HCT116 (cell line): ENCODE measurements at regions not wholly inside any gene's neighbourhood (a gene's known extent, or its start where the extent isn't known, plus 50 kb on each side); places are given as distances from the start of the nearest gene placed in this dataset.

ENCODE experiments used
- ATAC-seq: fragments of 200-7000 bp; cut with Tn5 transposase; 2 replicates; pipeline ENCODE4 v1.9.1; 2020; ENCODE audit warnings: mild to moderate bottlenecking, moderate library complexity
- BruUV-seq: library from RNA; stranded (reverse); fragments of 400-500 nt; replicated peaks from 2 replicates; lab custom pipeline; 2021; lab: Mats Ljungman, UMichigan
- CTCF ChIA-PET: fragments of 300-600 bp; sonication (Branson Sonifier 250); formaldehyde crosslinking; loops from one replicate; lab custom pipeline; 2021; ENCODE audit warnings: antibody characterized with exemption; lab: Charles Lee
- POLR2A ChIA-PET: fragments of 300-600, 350-600 bp; sonication (Branson Sonifier 250); formaldehyde crosslinking; loops from one replicate; lab custom pipeline; 2021; ENCODE audit warnings: antibody characterized with exemption; lab: Charles Lee
- RAD21 ChIA-PET, 2 experiments: fragments of 300-600 bp; sonication (Branson Sonifier 250); formaldehyde crosslinking; loops; one replicate each; lab custom pipeline; 2023; ENCODE audit warnings: low total read pairs in 2 of 2; ENCODE audit not compliant: uncharacterized antibody in 2 of 2, unreplicated experiment in 2 of 2, low non-redundant PET in 1 of 2; lab: Charles Lee
- DNase-seq: peaks from one replicate; pipeline ENCODE4 v3.0.0-alpha.2; 2010; ENCODE audit warnings: low read depth, low spot score
- H2AFZ ChIP-seq: fragments of 200-600 bp; shearing (Covaris generic), sonication (generic); 2 replicates; pipeline ENCODE4 v1.6.1; 2017; ENCODE audit warnings: low read depth, mixed run types, mixed read lengths, antibody characterized with exemption, low read length; ENCODE audit not compliant: poor library complexity, severe bottlenecking
- H3K27ac ChIP-seq: 2 replicates; pipeline ENCODE4 v1.5.1; 2012; ENCODE audit warnings: low read depth, low read length
- H3K27me3 ChIP-seq: fragments of 200-600 bp; sonication (generic); 2 replicates; pipeline ENCODE4 v1.6.1; 2016; ENCODE audit warnings: mixed run types, low read length, mixed read lengths; ENCODE audit not compliant: insufficient read depth
- H3K36me3 ChIP-seq, 2 experiments: fragments of 200-500 bp in 1 of 2; fragments of 200-600 bp in 1 of 2; sonication (Bioruptor generic) in 1 of 2; sonication (generic) in 1 of 2; 2 replicates each; pipeline versions ENCODE4 v1.5.1 to v1.6.1; 2014 to 2016; ENCODE audit warnings: low read length in 2 of 2, inconsistent platforms in 1 of 2, mixed read lengths in 1 of 2, mixed run types in 1 of 2; ENCODE audit not compliant: insufficient read depth in 2 of 2, control insufficient read depth in 1 of 2
- H3K4me1 ChIP-seq, 2 experiments: fragments of 200-600 bp in 1 of 2; sonication (generic) in 1 of 2; 2 replicates each; pipeline versions ENCODE4 v1.5.1 to v1.6.1; 2012 to 2017; ENCODE audit warnings: low read length in 2 of 2, inconsistent platforms in 1 of 2, mild to moderate bottlenecking in 1 of 2, mixed read lengths in 1 of 2, mixed run types in 1 of 2, moderate library complexity in 1 of 2; ENCODE audit not compliant: insufficient read depth in 2 of 2, control insufficient read depth in 1 of 2
- H3K4me2 ChIP-seq: fragments of 200-600 bp; sonication (generic); 2 replicates; pipeline ENCODE4 v1.6.1; 2017; ENCODE audit warnings: mixed run types, low read length, mixed read lengths
- H3K4me3 ChIP-seq, 2 experiments: fragments of 200-600 bp in 1 of 2; sonication (generic) in 1 of 2; replicated peaks in 1 of 2; 2 replicates each; pipeline ENCODE4 v1.5.1; 2011 to 2016; ENCODE audit warnings: low read length in 2 of 2, control low read depth in 1 of 2, low read depth in 1 of 2, mild to moderate bottlenecking in 1 of 2, mixed read lengths in 1 of 2, mixed run types in 1 of 2
- H3K79me2 ChIP-seq: fragments of 200-600 bp; sonication (generic); 2 replicates; pipeline ENCODE4 v1.6.1; 2017; ENCODE audit warnings: mild to moderate bottlenecking, mixed run types, low read length, moderate library complexity, mixed read lengths; ENCODE audit not compliant: insufficient read depth
- H3K9ac ChIP-seq: fragments of 200-600 bp; sonication (generic); 2 replicates; pipeline ENCODE4 v1.6.1; 2016; ENCODE audit warnings: low read length, mixed read lengths
- H3K9me2 ChIP-seq: fragments of 200-600 bp; sonication (generic), shearing (Covaris generic); 2 replicates; pipeline ENCODE4 v1.6.1; 2017; ENCODE audit warnings: mixed run types, mild to moderate bottlenecking, moderate library complexity; ENCODE audit not compliant: insufficient read depth
- H3K9me3 ChIP-seq, 2 experiments: fragments of 200-500 bp in 1 of 2; fragments of 200-600 bp in 1 of 2; sonication (Bioruptor generic) in 1 of 2; sonication (generic) in 1 of 2; 2 replicates each; pipeline ENCODE4 v1.6.1; 2014 to 2017; ENCODE audit warnings: low read length in 2 of 2, mixed read lengths in 2 of 2, inconsistent platforms in 1 of 2, low read depth in 1 of 2, mild to moderate bottlenecking in 1 of 2, mixed run types in 1 of 2, moderate library complexity in 1 of 2; ENCODE audit not compliant: control insufficient read depth in 1 of 2, insufficient read depth in 1 of 2
- H4K20me1 ChIP-seq: fragments of 200-600 bp; sonication (generic), shearing (Covaris generic); 2 replicates; pipeline ENCODE4 v1.6.1; 2017; ENCODE audit warnings: mixed run types, mild to moderate bottlenecking, moderate library complexity; ENCODE audit not compliant: insufficient read depth
- CBX3 ChIP-seq: IDR thresholded peaks from 2 replicates; pipeline ENCODE4 v1.6.1; 2012; ENCODE audit warnings: low read depth
- CEBPB ChIP-seq: IDR thresholded peaks from 2 replicates; pipeline ENCODE4 v1.6.1; 2012; ENCODE audit warnings: low read depth
- ELF1 ChIP-seq: IDR thresholded peaks from 2 replicates; pipeline ENCODE4 v1.6.1; 2012; ENCODE audit warnings: low read depth, borderline replicate concordance
- EZH2phosphoT487 ChIP-seq: fragments of 200-600 bp; IDR thresholded peaks from 2 replicates; pipeline ENCODE4 v1.6.1; 2018; ENCODE audit warnings: antibody characterized with exemption, borderline replicate concordance
- MAX ChIP-seq: IDR thresholded peaks from 2 replicates; pipeline ENCODE4 v1.6.1; 2012
- RAD21 ChIP-seq: IDR thresholded peaks from 2 replicates; pipeline ENCODE4 v1.6.1; 2012; ENCODE audit warnings: low read depth, mild to moderate bottlenecking
- REST ChIP-seq: IDR thresholded peaks from 2 replicates; pipeline ENCODE4 v1.6.1; 2012; ENCODE audit warnings: low read depth
- SIN3A ChIP-seq: IDR thresholded peaks from 2 replicates; pipeline ENCODE4 v1.6.1; 2012; ENCODE audit warnings: low read depth
- SP1 ChIP-seq: IDR thresholded peaks from 2 replicates; pipeline ENCODE4 v1.6.1; 2012; ENCODE audit warnings: low read depth
- SRF ChIP-seq: IDR thresholded peaks from 2 replicates; pipeline ENCODE4 v1.6.1; 2012; ENCODE audit warnings: low read depth
- TCF7L2 ChIP-seq: IDR thresholded peaks from 2 replicates; pipeline ENCODE4 v1.7.0; 2011; ENCODE audit warnings: borderline replicate concordance, inconsistent platforms; ENCODE audit not compliant: insufficient read depth, insufficient read length; ENCODE audit errors: extremely low read depth
- intact Hi-C: fragments of 100-400 bp; cut with micrococcal nuclease; formaldehyde crosslinking; loops from 2 replicates; pipeline ENCODE4 v1.10.0; 2022
- TF ChIP-seq, protein P1 (sequence below), 3 experiments: fragments of 200-600 bp in 1 of 3; sonication (generic) in 1 of 3; IDR thresholded peaks in 2 of 3; conservative IDR thresholded peaks in 1 of 3; 2 replicates each; pipeline ENCODE4 v1.5.1; 2012 to 2017; ENCODE audit warnings: low read depth in 2 of 3, low read length in 2 of 3, antibody characterized with exemption in 1 of 3, borderline replicate concordance in 1 of 3, control low read depth in 1 of 3, mild to moderate bottlenecking in 1 of 3, mixed read lengths in 1 of 3, mixed run types in 1 of 3, moderate library complexity in 1 of 3; ENCODE audit not compliant: insufficient read depth in 1 of 3
- TF ChIP-seq, protein P2 (sequence below): IDR thresholded peaks from 2 replicates; pipeline ENCODE4 v1.6.1; 2012

- TF ChIP-seq REST (no peak), RAD21 (no peak), SRF (no peak), EZH2phosphoT487 (no peak), ELF1 (no peak), CEBPB (no peak)
- TF ChIP-seq, protein P1, sequence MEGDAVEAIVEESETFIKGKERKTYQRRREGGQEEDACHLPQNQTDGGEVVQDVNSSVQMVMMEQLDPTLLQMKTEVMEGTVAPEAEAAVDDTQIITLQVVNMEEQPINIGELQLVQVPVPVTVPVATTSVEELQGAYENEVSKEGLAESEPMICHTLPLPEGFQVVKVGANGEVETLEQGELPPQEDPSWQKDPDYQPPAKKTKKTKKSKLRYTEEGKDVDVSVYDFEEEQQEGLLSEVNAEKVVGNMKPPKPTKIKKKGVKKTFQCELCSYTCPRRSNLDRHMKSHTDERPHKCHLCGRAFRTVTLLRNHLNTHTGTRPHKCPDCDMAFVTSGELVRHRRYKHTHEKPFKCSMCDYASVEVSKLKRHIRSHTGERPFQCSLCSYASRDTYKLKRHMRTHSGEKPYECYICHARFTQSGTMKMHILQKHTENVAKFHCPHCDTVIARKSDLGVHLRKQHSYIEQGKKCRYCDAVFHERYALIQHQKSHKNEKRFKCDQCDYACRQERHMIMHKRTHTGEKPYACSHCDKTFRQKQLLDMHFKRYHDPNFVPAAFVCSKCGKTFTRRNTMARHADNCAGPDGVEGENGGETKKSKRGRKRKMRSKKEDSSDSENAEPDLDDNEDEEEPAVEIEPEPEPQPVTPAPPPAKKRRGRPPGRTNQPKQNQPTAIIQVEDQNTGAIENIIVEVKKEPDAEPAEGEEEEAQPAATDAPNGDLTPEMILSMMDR (IDR thresholded peaks at IDR 0.05 in 2 of 3, conservative IDR thresholded peaks at IDR 0.05 in 1 of 3; ENCODE audit: borderline replicate concordance in 1 of 3, insufficient read depth in 1 of 3, low read depth in 2 of 3, low read length in 2 of 3): no peak
- TF ChIP-seq, protein P2, sequence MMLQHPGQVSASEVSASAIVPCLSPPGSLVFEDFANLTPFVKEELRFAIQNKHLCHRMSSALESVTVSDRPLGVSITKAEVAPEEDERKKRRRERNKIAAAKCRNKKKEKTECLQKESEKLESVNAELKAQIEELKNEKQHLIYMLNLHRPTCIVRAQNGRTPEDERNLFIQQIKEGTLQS: no peak
These were observed 465.8 kb downstream of the NAF1 start (continued) for GRCh38 chr4:162700815-162701361.

- no peak overlapping the region for H3K4me3 ChIP-seq
- H3K79me2 ChIP-seq: no peaks in the 10 kb centered on the region
- intact Hi-C loops: no loop called here
- no peaks in the 10 kb centered on the region for H4K20me1 ChIP-seq
- RAD21 ChIA-PET: no interaction called here
- H3K4me2 ChIP-seq: no peak overlapping the region
- no peaks in the 10 kb centered on the region for H3K9me2 ChIP-seq
- H3K27me3 ChIP-seq: no peaks in the 10 kb centered on the region
- no peak for ATAC-seq
- DNase-seq: no peak
- POLR2A ChIA-PET: no interaction called here
- CTCF ChIA-PET: no interaction called here
- no peaks in the 10 kb centered on the region for H3K4me1 ChIP-seq
- no peak overlapping the region for H3K9ac ChIP-seq
- H3K36me3 ChIP-seq: no peaks in the 10 kb centered on the region
- no peaks in the 10 kb centered on the region for H3K9me3 ChIP-seq
- H2AFZ ChIP-seq: no peak overlapping the region
- H3K27ac ChIP-seq: no peak overlapping the region
- BruUV-seq: no TSS peak
- TF ChIP-seq CBX3 (no peak), REST (no peak), CEBPB (no peak), SIN3A (no peak), ELF1 (no peak), MAX (no peak), SRF (no peak), RAD21 (no peak), TCF7L2 (no peak), SP1 (no peak)
- TF ChIP-seq, protein P2: no peak
These were observed 466.3 kb downstream of the NAF1 start for GRCh38 chr4:162700358-162700757.
